ENCODE measurements at regions not wholly inside any gene's neighbourhood (a gene's known extent, or its start where the extent isn't known, plus 50 kb on each side); places are given as distances from the start of the nearest gene placed in this dataset.
A peak's percentile ranks its signal among the peaks of the same experiment; 100 is the strongest.

DNA sequence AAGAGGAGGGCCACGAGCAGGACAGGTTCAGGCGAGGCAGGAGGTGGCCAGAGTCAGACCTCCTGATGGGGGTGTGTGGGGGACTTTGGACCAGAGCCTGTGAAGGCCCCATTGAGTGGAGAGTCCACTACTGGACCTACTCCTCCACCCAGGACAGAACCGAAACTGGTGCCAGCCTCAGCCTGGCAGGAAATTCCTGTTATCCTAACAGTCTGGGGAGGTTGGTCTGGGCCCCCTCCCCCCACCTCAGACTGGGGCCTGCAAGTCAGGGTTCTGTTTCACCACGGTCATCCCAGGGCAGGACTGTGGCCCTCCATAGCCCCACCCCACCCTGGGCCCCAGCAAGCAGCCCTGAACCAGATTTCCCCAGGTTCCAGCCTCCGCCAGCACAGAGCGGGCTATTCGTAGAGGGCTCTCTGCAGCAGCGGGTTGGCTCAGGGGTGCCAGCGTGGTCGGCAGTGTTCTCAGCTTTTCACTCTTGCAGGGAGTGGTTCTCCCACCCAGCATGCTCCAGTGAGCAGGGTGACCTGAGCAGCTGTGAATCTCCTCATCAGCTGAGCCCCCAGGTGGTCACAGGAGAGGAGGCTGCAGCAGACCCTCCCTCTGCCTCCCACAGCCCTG, 217.3 kb downstream of the TBC1D2B start:
- H3K27ac ChIP-seq: no peak overlapping the region
- ChIA-PET CTCF (interaction anchor here (0.6 kb wide), 1 partner anchor 214 kb away, joined by 3 read pairs; no protein-coding TSS in a partner anchor), POLR2A (ENCODE audit: low non-redundant PET) (no interaction called here)
- DNase-seq (ENCODE audit: low spot score): no peak
- TF ChIP-seq, protein P1, sequence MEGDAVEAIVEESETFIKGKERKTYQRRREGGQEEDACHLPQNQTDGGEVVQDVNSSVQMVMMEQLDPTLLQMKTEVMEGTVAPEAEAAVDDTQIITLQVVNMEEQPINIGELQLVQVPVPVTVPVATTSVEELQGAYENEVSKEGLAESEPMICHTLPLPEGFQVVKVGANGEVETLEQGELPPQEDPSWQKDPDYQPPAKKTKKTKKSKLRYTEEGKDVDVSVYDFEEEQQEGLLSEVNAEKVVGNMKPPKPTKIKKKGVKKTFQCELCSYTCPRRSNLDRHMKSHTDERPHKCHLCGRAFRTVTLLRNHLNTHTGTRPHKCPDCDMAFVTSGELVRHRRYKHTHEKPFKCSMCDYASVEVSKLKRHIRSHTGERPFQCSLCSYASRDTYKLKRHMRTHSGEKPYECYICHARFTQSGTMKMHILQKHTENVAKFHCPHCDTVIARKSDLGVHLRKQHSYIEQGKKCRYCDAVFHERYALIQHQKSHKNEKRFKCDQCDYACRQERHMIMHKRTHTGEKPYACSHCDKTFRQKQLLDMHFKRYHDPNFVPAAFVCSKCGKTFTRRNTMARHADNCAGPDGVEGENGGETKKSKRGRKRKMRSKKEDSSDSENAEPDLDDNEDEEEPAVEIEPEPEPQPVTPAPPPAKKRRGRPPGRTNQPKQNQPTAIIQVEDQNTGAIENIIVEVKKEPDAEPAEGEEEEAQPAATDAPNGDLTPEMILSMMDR (conservative IDR thresholded peaks at IDR 0.05; ENCODE audit: low read depth): no peak

DNA sequence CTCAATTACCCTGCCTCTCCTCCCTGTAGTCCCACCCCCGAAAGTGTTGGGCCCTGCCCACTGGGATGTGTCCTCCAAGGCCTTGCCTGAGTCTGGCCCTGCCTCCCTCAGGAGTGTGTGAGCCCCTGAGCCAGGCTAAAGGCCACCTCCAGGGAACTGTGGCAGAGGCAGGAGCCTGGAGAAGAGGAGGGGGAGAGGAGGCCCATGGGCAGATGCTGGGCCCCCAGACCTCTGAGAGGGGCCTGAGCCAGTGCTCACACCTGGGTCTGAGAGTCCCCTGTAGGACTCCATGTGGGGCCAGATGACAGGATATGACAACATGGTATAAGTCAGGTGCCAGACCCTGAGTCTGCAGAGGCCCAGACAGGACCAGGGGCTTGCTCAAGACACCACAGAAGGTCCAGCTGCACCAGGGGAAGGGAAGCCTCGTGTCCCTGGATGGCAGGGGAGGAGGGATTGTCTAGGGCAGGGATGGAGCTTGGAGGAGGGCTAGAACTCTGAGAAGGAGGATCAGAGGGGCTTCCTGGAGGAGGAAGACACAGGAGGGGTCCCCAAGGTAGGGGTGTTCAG, 217.9 kb downstream of the TBC1D2B start:
- ChIA-PET POLR2A (ENCODE audit: low non-redundant PET) (no interaction called here), CTCF (no interaction called here)
- TF ChIP-seq, protein P1 (conservative IDR thresholded peaks at IDR 0.05; ENCODE audit: low read depth): no peak
- no peak overlapping the region for H3K27ac ChIP-seq
- no peak for DNase-seq (ENCODE audit: low spot score)

DNA sequence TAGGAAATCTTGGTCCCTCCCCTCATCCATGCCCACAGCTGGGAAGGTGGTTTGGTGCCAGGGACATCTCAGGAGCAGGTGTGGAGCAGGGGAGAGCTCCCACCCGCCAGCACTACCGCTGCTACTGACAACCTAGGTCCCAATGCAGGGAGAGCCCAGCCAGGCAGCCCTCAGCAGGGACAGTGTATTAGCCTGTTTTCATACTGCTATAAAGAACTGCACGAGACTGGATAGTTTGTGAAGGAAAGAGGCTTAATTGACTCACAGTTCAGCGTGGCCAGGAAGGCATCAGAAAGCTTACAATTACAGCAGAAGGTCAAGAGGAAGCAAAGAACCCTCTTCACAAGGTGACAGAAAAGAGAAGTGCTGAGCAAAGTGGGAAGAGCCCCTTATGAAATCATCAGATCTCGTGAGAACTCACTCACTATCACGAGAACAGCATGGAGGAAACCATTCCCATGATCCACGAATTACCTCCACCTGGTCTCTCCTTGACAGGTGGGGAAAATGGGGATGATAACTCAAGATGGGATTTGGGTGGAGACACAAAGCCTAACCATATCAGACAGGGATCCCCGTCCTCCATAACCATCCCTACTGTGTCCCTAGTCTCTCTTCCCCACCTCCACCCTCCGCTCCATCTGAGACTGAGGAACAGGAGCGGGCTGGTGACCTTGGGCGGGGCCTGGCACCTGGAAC, 218.6 kb downstream of the TBC1D2B start:
- CTCF ChIA-PET: no interaction called here
- H3K27ac ChIP-seq: no peak overlapping the region
- DNase-seq (ENCODE audit: low spot score): no peak
- TF ChIP-seq, protein P1 (conservative IDR thresholded peaks at IDR 0.05; ENCODE audit: low read depth): no peak
- POLR2A ChIA-PET (ENCODE audit: low non-redundant PET): no interaction called here

DNA sequence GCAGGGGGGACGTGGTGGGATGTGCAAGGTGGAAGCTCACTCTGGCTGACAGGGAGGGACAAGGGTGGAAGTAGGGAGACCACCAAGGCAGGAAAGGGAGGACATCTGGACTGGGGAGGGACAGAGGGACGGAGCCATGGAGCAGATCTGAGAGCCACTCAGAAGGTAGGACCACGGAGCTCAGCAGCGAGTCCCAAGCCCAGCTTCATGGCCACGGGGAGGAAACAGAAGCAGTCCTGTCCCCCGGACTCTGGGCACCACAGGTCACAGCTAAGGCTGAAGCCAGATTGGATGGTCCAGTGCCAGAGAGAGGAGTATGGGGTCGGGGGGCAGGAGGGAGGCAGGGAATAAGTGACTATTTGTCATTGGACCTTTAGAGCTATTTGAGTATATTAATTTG, 220.1 kb downstream of the TBC1D2B start:
- TF ChIP-seq, protein P1 (conservative IDR thresholded peaks at IDR 0.05; ENCODE audit: low read depth): no peak
- no peak for DNase-seq (ENCODE audit: low spot score)
- POLR2A ChIA-PET (ENCODE audit: low non-redundant PET): no interaction called here

DNA sequence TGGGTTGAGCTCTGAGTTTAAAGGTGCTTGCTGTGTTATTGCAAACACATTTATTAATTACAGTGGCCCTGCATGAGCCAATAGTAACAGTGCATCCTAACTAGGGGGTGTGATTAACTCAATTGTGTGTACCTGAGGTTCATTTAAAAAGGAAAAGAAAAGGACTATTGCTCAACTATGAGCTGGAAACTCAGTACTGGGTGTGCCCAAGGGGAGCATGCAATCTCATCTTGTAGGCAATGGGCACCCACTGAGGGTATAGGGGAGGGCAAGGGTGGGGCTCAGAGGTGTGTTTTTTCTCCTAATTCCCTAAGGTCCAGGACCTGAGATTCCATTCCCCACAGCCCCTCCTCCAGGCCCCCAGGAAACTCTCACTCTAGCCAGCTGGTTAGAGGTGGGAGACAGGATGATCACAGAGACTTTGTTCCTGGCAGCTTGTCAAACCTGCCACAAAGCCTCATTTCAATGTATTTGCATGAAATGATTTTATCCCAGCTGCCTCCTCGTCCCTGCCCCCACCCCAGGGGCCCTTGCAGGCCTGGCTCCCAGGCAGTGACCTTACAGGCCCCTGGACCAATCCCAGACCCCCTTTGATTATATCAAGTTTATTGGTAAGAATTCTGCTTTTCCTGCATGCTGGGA, 220.7 kb downstream of the TBC1D2B start:
- TF ChIP-seq, protein P1 (conservative IDR thresholded peaks at IDR 0.05; ENCODE audit: low read depth): no peak
- ChIA-PET POLR2A (ENCODE audit: low non-redundant PET) (no interaction called here), CTCF (interaction anchor here (0.6 to 1.0 kb wide), 3 partner anchors 14 to 831 kb away, joined by 3 to 7 read pairs (median 3); no protein-coding TSS in a partner anchor)
- peak overlapping the region; percentile 41 for H3K27ac ChIP-seq
- DNase-seq (ENCODE audit: low spot score): no peak

More for the DNA sequence above, 220.1 kb downstream of the TBC1D2B start:
- CTCF ChIA-PET: interaction anchor here (0.6 to 1.2 kb wide), 3 partner anchors 13 to 832 kb away, joined by 3 to 5 read pairs (median 3); partner anchors contain the start of gene LINGO1
- H3K27ac ChIP-seq: peak overlapping the region; percentile 41

DNA sequence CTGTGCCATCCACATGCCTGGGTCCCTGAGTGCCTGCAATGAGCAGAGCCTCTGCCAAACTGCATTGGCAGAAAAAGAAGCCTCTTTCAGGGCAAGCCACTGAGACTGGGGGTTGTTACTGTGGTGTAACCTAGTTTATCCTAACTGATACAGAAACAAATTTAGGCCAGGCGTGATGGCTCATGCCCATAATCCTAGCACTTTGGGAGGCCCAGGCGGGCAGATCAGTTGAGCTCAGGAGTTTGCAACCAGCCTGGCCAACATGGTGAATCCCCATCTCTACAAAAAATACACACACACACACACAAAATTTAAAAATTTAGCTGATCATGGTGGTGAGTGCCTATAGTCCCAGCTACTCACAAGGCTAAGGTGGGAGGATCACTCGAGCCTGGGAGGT, 221.6 kb downstream of the TBC1D2B start:
- ChIA-PET CTCF (no interaction called here), POLR2A (ENCODE audit: low non-redundant PET) (no interaction called here)
- TF ChIP-seq, protein P1 (conservative IDR thresholded peaks at IDR 0.05; ENCODE audit: low read depth): no peak

More for the DNA sequence above, 221.6 kb downstream of the TBC1D2B start:
- DNase-seq (ENCODE audit: low spot score): no peak
- H3K27ac ChIP-seq: no peak overlapping the region

Measured in RWPE1 (cell line).